Parathyroid adenoma (tissue), 2 donors: ENCODE measurements at regions not wholly inside any gene's neighbourhood (a gene's known extent, or its start where the extent isn't known, plus 50 kb on each side); places are given as distances from the start of the nearest gene placed in this dataset.

ENCODE experiments used
- H2AFZ ChIP-seq: fragments of 300-600 bp; sonication (generic); one replicate; pipeline ENCODE4 v1.7.0; 2017; ENCODE audit warnings: antibody characterized with exemption, mild to moderate bottlenecking
- H3K27ac ChIP-seq: fragments of 300-600 bp; sonication (generic); one replicate; pipeline ENCODE4 v1.7.0; 2017
- H3K27me3 ChIP-seq: fragments of 300-600 bp; sonication (generic); one replicate; pipeline ENCODE4 v1.7.0; 2017; ENCODE audit warnings: low read length; ENCODE audit not compliant: control insufficient read depth, insufficient read depth
- H3K36me3 ChIP-seq: fragments of 300-600 bp; sonication (generic); one replicate; pipeline ENCODE4 v1.7.0; 2017; ENCODE audit warnings: low read length; ENCODE audit not compliant: control insufficient read depth, insufficient read depth
- H3K4me1 ChIP-seq: fragments of 300-600 bp; sonication (generic); one replicate; pipeline ENCODE4 v1.7.0; 2017; ENCODE audit warnings: control low read depth
- H3K4me2 ChIP-seq: fragments of 300-600 bp; sonication (generic); one replicate; pipeline ENCODE4 v1.7.0; 2017; ENCODE audit warnings: low read length
- H3K4me3 ChIP-seq: fragments of 300-600 bp; sonication (generic); one replicate; pipeline ENCODE4 v1.7.0; 2017; ENCODE audit warnings: low read depth, low read length
- H3K79me2 ChIP-seq: fragments of 300-600 bp; sonication (generic); one replicate; pipeline ENCODE4 v1.7.0; 2017; ENCODE audit warnings: control low read depth
- H3K9ac ChIP-seq: fragments of 300-600 bp; sonication (generic); one replicate; pipeline ENCODE4 v1.7.0; 2017; ENCODE audit warnings: mild to moderate bottlenecking
- H3K9me3 ChIP-seq: fragments of 300-600 bp; sonication (generic); one replicate; pipeline ENCODE4 v1.7.0; 2017; ENCODE audit warnings: low read length; ENCODE audit not compliant: control insufficient read depth
- TF ChIP-seq, protein P1 (sequence below): fragments of 300-600 bp; sonication (generic); IDR thresholded peaks from one replicate; pipeline ENCODE4 v1.7.0; 2017; ENCODE audit warnings: antibody characterized with exemption, mild to moderate bottlenecking
- donor health status: primary hyperparathyroidism.

DNA sequence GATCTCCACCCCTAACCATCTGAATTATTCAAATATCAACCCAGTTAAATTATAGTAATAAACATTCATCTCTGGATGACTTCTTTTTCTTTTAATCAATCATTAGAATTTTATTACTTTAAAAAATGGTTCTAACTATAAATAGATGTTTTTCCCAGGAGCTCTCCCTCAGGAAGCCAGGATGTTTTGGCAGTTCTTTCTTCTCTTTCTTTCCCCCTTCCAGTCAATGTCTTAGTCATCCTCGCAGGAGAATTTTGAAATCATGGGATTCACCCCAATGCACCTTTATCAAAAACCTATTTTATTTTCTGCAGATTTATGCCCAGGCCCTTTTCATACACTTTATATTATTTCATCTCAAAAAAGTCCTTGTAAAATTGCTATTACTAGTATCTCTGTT is 711.6 kb downstream of the CDH11 start:
- H3K4me3 ChIP-seq: no peak overlapping the region
- no peaks in the 10 kb centered on the region for H3K9me3 ChIP-seq
- no peaks in the 10 kb centered on the region for H3K36me3 ChIP-seq
- no peaks in the 10 kb centered on the region for H3K4me1 ChIP-seq
- no peak overlapping the region for H3K27ac ChIP-seq
- H3K9ac ChIP-seq: no peak overlapping the region
- TF ChIP-seq, protein P1, sequence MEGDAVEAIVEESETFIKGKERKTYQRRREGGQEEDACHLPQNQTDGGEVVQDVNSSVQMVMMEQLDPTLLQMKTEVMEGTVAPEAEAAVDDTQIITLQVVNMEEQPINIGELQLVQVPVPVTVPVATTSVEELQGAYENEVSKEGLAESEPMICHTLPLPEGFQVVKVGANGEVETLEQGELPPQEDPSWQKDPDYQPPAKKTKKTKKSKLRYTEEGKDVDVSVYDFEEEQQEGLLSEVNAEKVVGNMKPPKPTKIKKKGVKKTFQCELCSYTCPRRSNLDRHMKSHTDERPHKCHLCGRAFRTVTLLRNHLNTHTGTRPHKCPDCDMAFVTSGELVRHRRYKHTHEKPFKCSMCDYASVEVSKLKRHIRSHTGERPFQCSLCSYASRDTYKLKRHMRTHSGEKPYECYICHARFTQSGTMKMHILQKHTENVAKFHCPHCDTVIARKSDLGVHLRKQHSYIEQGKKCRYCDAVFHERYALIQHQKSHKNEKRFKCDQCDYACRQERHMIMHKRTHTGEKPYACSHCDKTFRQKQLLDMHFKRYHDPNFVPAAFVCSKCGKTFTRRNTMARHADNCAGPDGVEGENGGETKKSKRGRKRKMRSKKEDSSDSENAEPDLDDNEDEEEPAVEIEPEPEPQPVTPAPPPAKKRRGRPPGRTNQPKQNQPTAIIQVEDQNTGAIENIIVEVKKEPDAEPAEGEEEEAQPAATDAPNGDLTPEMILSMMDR: no peak
- H3K79me2 ChIP-seq: no peaks in the 10 kb centered on the region
- H3K27me3 ChIP-seq: no peaks in the 10 kb centered on the region
- H3K4me2 ChIP-seq: no peak overlapping the region
- no peak overlapping the region for H2AFZ ChIP-seq

DNA sequence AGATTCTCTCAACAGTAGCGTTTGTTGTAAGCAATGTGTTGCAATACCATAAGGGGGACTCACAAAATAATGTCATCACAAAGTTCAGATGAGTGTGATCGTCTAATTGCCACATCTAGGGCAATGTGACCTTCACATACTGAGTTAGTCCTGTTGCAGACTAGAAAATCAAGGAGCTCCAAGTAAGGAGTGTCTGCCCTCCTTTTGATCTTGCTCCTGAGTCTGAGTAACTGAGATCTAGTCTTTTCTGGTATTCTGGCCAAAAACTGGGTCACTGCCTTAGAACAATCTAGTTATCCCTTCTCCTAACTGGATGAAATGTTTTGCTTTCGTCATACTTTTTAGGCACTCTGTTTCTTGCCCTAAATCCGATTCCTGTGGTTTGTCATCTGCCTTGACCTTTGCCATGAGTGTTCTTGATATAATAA is 712.1 kb downstream of the CDH11 start:
- Histone ChIP-seq H3K27me3 (no peaks in the 10 kb centered on the region), H3K4me1 (no peaks in the 10 kb centered on the region), H3K9ac (no peak overlapping the region), H3K27ac (no peak overlapping the region), H3K4me2 (no peak overlapping the region), H3K36me3 (no peaks in the 10 kb centered on the region), H3K79me2 (no peaks in the 10 kb centered on the region), H3K4me3 (no peak overlapping the region), H2AFZ (no peak overlapping the region), H3K9me3 (no peaks in the 10 kb centered on the region)
- TF ChIP-seq, protein P1: no peak

DNA sequence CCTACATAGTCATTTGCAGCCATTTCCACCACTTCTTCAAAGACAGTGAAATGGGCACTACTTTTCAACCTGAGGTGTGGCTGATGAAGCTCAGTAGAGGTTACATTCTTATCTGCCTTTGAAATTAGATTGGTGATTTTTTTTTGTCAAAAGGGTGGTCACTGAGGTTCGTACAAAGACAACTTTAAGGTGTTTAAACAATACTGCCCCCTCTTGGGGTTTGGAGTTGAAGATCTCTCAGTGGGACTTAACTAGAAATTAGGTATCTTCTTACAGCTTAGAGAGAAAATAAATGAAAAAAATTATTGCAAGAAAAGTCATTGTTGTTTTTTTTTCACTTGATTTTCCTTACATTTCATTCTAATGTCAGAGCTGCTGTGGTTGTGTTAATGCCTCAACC is 713.2 kb downstream of the CDH11 start:
- Histone ChIP-seq H3K4me1 (no peaks in the 10 kb centered on the region), H3K4me2 (no peak overlapping the region), H3K9ac (no peak overlapping the region), H3K4me3 (no peak overlapping the region), H3K79me2 (no peaks in the 10 kb centered on the region), H2AFZ (no peak overlapping the region), H3K27me3 (no peaks in the 10 kb centered on the region), H3K9me3 (no peaks in the 10 kb centered on the region), H3K27ac (no peak overlapping the region), H3K36me3 (no peaks in the 10 kb centered on the region)
- TF ChIP-seq, protein P1: no peak

DNA sequence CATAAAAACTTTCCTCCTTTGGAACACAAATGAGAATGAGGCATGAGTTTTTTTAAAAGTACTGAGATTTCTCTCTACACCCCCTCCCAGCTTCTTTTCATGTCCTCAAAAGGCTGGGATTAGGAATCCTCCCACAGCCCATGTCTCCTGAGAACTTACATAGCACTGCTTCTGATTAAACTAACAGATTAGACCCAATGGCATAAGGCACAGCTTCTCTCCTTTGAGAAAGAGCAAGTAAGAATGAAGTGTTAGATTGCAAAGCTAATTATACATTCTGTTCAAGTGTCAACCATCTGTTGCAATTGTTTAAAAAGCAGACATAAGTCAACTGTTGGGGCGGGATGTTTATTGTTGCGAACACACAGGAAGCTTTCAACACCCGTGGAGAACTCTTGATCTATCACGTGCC is 715.1 kb downstream of the CDH11 start:
- no peaks in the 10 kb centered on the region for H3K79me2 ChIP-seq
- TF ChIP-seq, protein P1: no peak

DNA sequence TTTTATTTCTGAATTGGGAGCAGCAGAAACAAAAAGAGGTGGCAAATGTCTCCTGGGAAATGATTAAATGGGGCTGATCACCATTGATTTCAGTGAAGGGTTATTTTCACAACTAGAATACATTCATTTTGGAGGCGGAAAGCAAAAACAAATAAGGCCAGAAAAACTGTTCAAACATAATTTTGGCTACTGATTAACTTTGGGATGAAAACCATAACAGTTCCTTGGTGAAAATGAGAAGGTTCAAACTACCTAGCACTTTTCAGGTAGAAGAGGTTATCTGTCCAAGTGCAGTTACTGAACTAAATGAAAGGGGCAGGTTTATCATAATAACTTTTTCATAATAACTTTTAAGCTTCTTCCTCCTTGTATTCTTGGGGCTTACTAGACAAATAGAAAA is 718.5 kb downstream of the CDH11 start:
- no peak overlapping the region for H3K27ac ChIP-seq
- H3K4me3 ChIP-seq: no peak overlapping the region
- H3K4me2 ChIP-seq: no peak overlapping the region

More for the DNA sequence above, 715.1 kb downstream of the CDH11 start:
- Histone ChIP-seq H3K4me2 (no peak overlapping the region), H3K9ac (no peak overlapping the region), H3K36me3 (no peaks in the 10 kb centered on the region), H3K27me3 (no peaks in the 10 kb centered on the region), H3K4me3 (no peak overlapping the region), H2AFZ (no peak overlapping the region), H3K9me3 (no peaks in the 10 kb centered on the region), H3K27ac (no peak overlapping the region), H3K4me1 (no peaks in the 10 kb centered on the region)

More for the DNA sequence above, 718.5 kb downstream of the CDH11 start:
- Histone ChIP-seq H3K4me1 (no peaks in the 10 kb centered on the region), H3K79me2 (no peaks in the 10 kb centered on the region), H2AFZ (no peak overlapping the region), H3K9ac (no peak overlapping the region), H3K9me3 (no peaks in the 10 kb centered on the region), H3K36me3 (no peaks in the 10 kb centered on the region), H3K27me3 (no peaks in the 10 kb centered on the region)
- TF ChIP-seq, protein P1: no peak
